AG09319 (cell line): ENCODE measurements at regions not wholly inside any gene's neighbourhood (a gene's known extent, or its start where the extent isn't known, plus 50 kb on each side); places are given as distances from the start of the nearest gene placed in this dataset.

Experiments
- DNase-seq: peaks from one replicate; pipeline ENCODE4 v3.0.0-alpha.2; 2010; ENCODE audit warnings: low read depth; ENCODE audit errors: extremely low read depth
- TF ChIP-seq, protein P1 (sequence below): IDR thresholded peaks from 2 replicates; pipeline ENCODE4 v1.5.1; 2011; ENCODE audit warnings: low read depth, mild to moderate bottlenecking, inconsistent platforms, low read length, moderate library complexity

- no peak for DNase-seq
- TF ChIP-seq, protein P1, sequence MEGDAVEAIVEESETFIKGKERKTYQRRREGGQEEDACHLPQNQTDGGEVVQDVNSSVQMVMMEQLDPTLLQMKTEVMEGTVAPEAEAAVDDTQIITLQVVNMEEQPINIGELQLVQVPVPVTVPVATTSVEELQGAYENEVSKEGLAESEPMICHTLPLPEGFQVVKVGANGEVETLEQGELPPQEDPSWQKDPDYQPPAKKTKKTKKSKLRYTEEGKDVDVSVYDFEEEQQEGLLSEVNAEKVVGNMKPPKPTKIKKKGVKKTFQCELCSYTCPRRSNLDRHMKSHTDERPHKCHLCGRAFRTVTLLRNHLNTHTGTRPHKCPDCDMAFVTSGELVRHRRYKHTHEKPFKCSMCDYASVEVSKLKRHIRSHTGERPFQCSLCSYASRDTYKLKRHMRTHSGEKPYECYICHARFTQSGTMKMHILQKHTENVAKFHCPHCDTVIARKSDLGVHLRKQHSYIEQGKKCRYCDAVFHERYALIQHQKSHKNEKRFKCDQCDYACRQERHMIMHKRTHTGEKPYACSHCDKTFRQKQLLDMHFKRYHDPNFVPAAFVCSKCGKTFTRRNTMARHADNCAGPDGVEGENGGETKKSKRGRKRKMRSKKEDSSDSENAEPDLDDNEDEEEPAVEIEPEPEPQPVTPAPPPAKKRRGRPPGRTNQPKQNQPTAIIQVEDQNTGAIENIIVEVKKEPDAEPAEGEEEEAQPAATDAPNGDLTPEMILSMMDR: no peak
Measured at GRCh38 chr1:81097860-81098259, 702.9 kb upstream of the ADGRL2 start.

- DNase-seq: no peak
- TF ChIP-seq, protein P1: no peak
Measured at GRCh38 chr1:81073580-81073979, 727.2 kb upstream of the ADGRL2 start.

GRCh38 chr1:81071969-81072753, 728.6 kb upstream of the ADGRL2 start:
- TF ChIP-seq, protein P1: no peak
- DNase-seq: no peak

GRCh38 chr1:81071072-81071858, 729.5 kb upstream of the ADGRL2 start:
- TF ChIP-seq, protein P1: no peak
- DNase-seq: no peak

DNA sequence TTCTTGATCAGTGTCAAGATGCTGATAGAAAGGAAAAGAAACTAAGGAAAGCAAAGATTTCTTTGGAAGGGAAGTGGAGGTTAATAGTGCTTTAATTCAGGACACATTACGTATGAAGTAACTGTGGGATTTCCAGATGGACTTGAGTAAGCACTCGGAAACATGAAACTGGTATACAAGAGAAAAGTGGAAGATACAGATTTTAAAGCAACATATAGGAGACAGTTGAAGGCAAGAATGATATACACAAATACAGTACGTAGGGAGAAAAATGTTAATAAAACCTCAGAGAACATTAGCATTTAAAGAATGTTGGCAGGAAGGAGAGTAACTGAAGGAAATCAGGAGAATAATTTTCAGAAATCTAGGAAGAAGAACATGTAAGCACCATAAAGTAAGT, 730.9 kb upstream of the ADGRL2 start:
- no peak for DNase-seq
- TF ChIP-seq, protein P1: no peak

DNA sequence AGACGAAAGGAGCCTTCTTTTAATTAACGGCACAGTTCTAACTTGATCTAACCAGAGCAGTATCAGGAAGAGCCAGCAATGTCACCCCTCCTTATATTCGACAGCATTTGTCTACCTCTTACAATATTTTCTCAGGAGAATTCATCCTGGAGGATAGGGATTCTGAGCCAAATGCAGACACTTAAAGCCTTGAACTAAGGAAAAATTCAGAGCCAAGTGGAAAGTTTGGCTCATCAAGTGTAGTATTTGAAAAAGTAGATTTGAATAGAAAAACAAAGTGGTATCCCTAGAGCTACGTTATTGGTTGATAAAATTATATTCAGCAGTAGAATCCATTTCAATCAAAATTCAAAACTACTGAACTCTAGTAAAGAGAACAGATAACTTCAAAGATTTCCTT, 732.0 kb upstream of the ADGRL2 start:
- TF ChIP-seq, protein P1: no peak
- DNase-seq: no peak

DNA sequence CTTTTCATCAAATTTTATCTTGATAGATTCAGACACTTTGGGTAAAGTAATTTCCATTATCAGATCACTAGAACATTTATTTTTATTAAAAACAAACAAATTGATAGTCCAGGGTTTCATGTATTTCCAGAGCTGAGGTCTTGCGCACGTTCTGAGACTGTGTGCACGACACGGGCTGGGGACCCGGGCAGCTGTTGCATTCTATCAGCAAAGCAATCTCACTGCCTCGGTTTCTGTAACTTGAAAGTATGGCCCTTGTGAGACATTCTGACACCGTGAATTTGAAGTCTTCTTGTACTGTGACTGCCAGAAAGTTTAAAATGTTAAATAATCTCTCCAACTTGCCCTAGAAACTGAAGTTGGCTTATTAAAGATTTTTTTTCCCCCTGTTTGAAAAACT, 746.9 kb upstream of the ADGRL2 start:
- TF ChIP-seq, protein P1: no peak

More for the DNA sequence above, 746.9 kb upstream of the ADGRL2 start:
- no peak for DNase-seq
